HG03565 (cell line): ENCODE measurements at regions not wholly inside any gene's neighbourhood (a gene's known extent, or its start where the extent isn't known, plus 50 kb on each side); places are given as distances from the start of the nearest gene placed in this dataset.

Source experiments
- ATAC-seq: cut with Tn5 transposase; IDR thresholded peaks from one replicate; pipeline ENCODE4 v1.9.1; 2021; ENCODE audit warnings: mild to moderate bottlenecking, moderate library complexity; ENCODE audit not compliant: unreplicated experiment

- no peak for ATAC-seq
Measured at GRCh38 chr22:27634043-27634740, 167.4 kb downstream of the MN1 start.

DNA sequence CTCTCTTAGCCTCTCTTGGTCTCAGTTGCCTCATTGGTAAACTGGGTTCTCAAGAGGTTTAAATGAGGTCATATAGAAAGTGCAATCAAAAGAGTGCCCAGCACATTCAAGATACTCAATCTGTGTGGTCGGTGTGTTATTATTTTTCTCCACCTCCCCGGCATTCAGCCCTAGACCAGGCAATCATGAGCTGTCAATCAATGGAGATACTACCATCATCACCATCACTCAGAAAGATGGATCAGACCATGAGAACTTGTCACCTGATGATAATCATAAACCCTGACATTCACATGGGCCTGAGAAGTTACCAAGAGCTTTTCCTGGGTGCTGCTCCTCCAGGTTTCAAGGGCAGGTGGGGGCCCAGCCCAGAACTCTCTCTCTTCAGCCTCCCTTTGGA is 166.1 kb downstream of the MN1 start:
- ATAC-seq: no peak

DNA sequence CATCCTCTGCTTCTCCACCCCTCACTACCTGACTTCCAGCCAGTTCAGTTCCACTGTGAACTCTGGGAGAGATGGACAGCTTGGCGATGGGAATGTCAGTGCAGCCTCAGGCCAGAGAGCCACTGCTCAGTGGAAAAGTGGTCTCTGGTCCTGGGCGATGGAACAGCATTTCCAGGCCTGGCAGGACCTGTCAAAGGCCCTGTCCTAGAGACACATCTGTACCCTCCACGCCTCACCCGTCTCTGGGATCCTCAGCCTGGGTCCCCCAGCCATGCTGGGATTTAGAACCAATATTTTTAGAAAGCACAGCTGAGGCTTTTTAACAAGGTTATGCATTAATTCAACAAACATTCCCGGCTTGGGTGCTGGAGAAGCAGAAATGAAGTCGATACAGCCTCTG is 165.7 kb downstream of the MN1 start:
- no peak for ATAC-seq

DNA sequence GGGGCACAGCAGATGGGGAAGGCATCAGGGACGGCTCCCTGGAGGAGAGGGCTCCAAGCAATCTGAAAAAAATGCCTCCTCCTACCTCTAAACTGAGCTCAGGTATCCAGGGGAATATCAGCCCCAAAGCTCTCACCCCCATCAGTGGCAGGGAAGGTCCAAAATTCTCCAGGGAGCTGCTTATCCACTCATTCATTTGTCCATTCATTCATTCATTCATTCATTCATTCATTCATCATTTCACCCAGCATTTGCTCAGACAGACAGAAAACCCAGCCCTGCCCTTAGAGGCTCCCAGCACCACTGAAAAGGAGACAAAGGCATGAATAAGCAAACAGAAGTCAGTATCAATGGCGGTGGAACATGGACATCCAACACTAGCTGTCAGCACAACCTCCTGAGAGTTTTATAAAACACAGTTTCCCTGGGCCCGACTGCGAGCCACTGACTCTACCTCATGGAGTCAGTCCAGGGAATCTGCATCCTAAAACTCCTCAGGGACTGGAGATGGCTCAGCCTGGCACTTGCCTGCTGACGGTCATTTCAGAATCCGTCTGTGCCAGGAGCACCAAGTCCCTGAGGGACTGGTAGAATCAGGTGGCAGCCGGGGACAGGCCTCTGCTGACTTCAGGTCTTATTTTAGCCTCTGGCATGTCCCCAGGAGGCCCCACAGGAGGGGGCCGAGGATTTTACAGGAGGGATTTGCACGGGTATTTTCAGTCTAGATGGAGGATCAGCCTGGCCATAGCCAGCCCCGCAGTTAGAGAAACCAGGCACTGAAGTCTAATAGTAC is 164.6 kb downstream of the MN1 start:
- ATAC-seq: no peak

DNA sequence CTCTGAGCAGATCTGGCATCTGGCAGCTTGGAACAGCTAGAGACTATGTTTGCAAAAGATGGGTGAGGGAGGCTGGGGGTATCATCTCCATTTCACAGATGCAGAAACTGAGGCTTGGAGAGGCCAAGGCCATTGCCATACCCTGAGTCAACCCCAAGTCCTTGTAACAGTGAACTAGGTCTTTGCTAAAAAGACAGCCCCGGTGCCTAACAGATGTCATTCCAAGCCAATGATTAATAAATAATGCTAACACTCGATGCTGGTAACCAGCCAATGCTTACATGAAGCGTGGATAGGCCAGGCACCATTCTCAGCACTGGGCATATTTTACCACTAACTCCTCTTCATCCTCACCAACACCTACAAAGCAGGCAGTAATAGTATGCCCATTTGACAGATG is 164.0 kb downstream of the MN1 start:
- ATAC-seq: no peak

- no peak for ATAC-seq
Measured at GRCh38 chr22:27638329-27639233, 163.0 kb downstream of the MN1 start.

- ATAC-seq: no peak
Measured at GRCh38 chr22:27639248-27640086, 162.1 kb downstream of the MN1 start.

DNA sequence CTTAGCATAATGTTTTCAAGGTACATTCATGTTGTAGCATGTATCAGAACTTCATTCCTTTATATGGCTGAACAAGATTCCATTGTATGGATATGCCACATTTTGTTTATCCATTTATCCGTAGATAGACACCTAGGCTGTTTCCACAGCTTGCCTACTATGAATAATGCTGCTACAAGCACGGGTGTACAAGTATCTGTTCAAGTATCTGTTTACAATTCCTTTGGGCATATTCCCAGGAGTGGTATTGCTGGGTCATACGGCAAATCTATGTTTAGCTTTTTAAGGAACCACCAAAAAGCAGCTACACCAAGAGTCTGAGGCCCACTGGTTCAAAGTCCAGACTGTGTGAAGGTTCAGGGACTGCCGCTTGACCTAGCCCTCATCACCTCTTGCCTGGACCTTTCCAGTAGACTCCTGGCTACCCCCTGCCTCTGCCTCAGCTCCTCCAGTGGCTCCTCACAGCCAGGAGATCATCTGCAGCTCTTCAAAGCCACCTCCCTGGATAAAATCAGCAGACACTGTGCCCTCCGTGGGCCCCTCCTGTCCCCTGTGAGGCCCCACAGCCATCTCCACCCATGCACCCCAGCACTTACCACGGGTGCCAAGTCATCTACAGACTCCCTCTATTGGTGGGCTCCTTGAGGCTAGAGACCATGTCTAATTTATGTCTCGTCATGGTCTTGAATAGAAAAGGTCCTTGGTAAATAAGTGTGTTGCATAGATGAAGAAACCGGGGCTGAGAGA is 160.3 kb downstream of the MN1 start:
- ATAC-seq: no peak

DNA sequence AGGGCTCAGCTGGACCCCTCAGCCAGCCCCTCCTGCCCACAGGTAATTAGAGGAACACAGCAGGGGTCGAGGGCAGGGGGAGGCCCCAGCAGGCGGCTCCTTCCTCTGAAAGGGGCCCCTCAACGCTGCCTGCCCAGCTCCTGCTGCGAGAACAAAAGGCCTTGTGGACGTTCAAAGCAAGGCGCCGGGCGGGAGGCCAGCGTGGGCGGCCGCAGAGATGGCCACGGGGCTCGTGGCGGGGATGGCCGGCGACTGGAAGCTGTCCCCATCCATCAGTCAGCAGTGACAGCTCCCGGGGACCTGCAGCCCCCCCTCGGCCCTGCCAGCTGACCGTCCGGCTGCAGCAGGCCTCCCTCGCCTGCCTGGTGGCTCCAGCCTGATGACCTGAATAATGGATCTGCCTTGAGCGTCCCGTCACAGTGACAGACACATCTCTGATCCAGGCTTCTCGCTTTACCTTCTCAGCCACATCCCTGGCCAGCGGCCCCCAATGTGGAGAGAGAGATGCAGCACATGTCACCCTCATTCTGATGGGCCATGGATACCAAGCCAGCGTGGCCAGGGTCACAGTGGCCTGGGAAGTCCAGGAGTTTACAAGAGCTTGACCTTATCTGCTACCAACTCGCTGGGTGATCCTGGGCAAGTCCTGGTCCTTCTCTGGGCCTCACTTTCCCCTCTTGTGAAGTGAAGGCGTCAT is 159.3 kb downstream of the MN1 start:
- no peak for ATAC-seq

- no peak for ATAC-seq
Measured at GRCh38 chr22:27643907-27644306, 157.6 kb downstream of the MN1 start.

- no peak for ATAC-seq
Measured at GRCh38 chr22:27644566-27644965, 157.0 kb downstream of the MN1 start.

GRCh38 chr22:27647540-27647939 is 154.0 kb downstream of the MN1 start:
- ATAC-seq: no peak

DNA sequence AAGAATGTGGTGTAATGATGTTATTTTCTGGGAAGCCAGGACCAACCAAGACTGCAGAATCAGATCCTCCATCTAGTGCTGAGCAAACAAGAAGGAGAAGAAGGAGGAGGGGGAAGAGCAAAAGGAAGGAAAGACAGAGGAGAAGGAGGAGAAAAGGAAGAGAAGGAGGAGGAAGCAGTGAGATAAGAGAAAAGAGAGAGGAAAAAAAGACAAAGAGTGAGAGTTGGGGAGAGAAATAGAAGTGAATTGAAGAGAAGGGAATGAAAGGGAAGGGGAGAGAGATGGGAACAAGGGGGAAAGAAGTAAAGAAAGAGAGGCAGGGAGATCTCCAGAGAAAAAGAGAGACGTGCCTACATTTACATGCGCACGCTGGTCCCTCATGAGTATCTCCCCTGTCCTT is 153.5 kb downstream of the MN1 start:
- no peak for ATAC-seq

- no peak for ATAC-seq
Measured at GRCh38 chr22:27648853-27649252, 152.7 kb downstream of the MN1 start.

- no peak for ATAC-seq
Measured at GRCh38 chr22:27650572-27650971, 151.0 kb downstream of the MN1 start.

GRCh38 chr22:27650985-27651384 is 150.6 kb downstream of the MN1 start:
- ATAC-seq: no peak

DNA sequence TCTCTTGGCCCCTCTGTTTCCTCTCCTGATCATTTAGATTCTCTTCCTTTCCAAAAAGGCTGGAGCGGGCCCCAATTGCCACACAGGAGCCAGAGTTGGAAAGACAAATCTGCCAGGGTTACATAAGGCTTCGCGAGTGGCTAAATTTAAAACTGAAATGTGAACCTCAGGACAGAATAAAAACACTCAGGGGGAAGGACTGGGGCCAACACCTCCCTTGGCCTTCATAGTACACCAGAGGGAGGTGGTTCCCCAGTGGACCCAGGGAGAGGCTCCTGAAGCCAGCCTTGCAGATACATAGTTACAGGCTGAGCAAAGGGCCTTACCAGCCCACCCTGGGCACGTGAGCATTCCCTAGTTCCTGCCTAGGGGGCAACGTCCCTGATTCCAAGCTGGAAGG is 150.1 kb downstream of the MN1 start:
- no peak for ATAC-seq

- ATAC-seq: no peak
Measured at GRCh38 chr22:27654546-27655445, 146.8 kb downstream of the MN1 start.
